Activated CD4-positive, alpha-beta T cell treated with anti-CD3 and anti-CD28 coated beads, Interleukin-2, Interleukin-4, amounts not matched to agents 100 ng/mL and 50 ng/mL, durations not matched to agents 16 hours and 8 hours (primary cell): ENCODE measurements at regions not wholly inside any gene's neighbourhood (a gene's known extent, or its start where the extent isn't known, plus 50 kb on each side); places are given as distances from the start of the nearest gene placed in this dataset.
"Not testable (repeated sequence)": the region's sequence is repeated elsewhere in the genome, so short reads cannot be mapped to it uniquely, and the experiment has no call there.

ENCODE experiments used
- DNase-seq: peaks from one replicate; pipeline ENCODE4 v3.0.0-alpha.2; 2020; ENCODE audit warnings: low spot score

GRCh38 chr2:154507186-154507585, 191.3 kb upstream of the KCNJ3 start:
- no peak for DNase-seq

- no peak for DNase-seq
These were observed 179.6 kb upstream of the KCNJ3 start for GRCh38 chr2:154518872-154519271.

- not testable (repeated sequence) for DNase-seq
These were observed 177.5 kb upstream of the KCNJ3 start for GRCh38 chr2:154520951-154521350.

- no peak for DNase-seq
These were observed 172.3 kb upstream of the KCNJ3 start for GRCh38 chr2:154526234-154526633.

GRCh38 chr2:154527962-154528361, 170.5 kb upstream of the KCNJ3 start:
- DNase-seq = no peak

GRCh38 chr2:154532004-154532403, 166.5 kb upstream of the KCNJ3 start:
- no peak for DNase-seq

- DNase-seq = no peak
These were observed 165.7 kb upstream of the KCNJ3 start for GRCh38 chr2:154532763-154533162.

GRCh38 chr2:154533300-154533940, 165.1 kb upstream of the KCNJ3 start:
- no peak for DNase-seq

- DNase-seq = no peak
These were observed 161.5 kb upstream of the KCNJ3 start for GRCh38 chr2:154537024-154537423.

- DNase-seq = no peak
These were observed 160.5 kb upstream of the KCNJ3 start for GRCh38 chr2:154537843-154538450.

- no peak for DNase-seq
These were observed 152.2 kb upstream of the KCNJ3 start for GRCh38 chr2:154546341-154546740.

GRCh38 chr2:154549869-154550268, 148.6 kb upstream of the KCNJ3 start:
- DNase-seq = no peak

GRCh38 chr2:154551649-154552048, 146.8 kb upstream of the KCNJ3 start:
- no peak for DNase-seq

GRCh38 chr2:154554046-154554445, 144.4 kb upstream of the KCNJ3 start:
- DNase-seq = peak; percentile 0

GRCh38 chr2:154555710-154556109, 142.8 kb upstream of the KCNJ3 start:
- no peak for DNase-seq

GRCh38 chr2:154556146-154556545, 142.3 kb upstream of the KCNJ3 start:
- DNase-seq = no peak

GRCh38 chr2:154556607-154557006, 141.9 kb upstream of the KCNJ3 start:
- DNase-seq = no peak

GRCh38 chr2:154557906-154558305, 140.6 kb upstream of the KCNJ3 start:
- DNase-seq = no peak

GRCh38 chr2:154565433-154565832, 133.1 kb upstream of the KCNJ3 start:
- no peak for DNase-seq

GRCh38 chr2:154568413-154568812, 130.1 kb upstream of the KCNJ3 start:
- no peak for DNase-seq

GRCh38 chr2:154570501-154570900, 128.0 kb upstream of the KCNJ3 start:
- DNase-seq = no peak

GRCh38 chr2:154576699-154577098, 121.8 kb upstream of the KCNJ3 start:
- DNase-seq = not testable (repeated sequence)

GRCh38 chr2:154577390-154577789, 121.1 kb upstream of the KCNJ3 start:
- no peak for DNase-seq

GRCh38 chr2:154580767-154581166, 117.7 kb upstream of the KCNJ3 start:
- DNase-seq = no peak
